Stimulated activated CD4-positive, alpha-beta T cell treated with anti-CD3 and anti-CD28 coated beads, TNF-alpha, amount 100 ng/mL, for 4 hours (primary cell): ENCODE measurements at regions not wholly inside any gene's neighbourhood (a gene's known extent, or its start where the extent isn't known, plus 50 kb on each side); places are given as distances from the start of the nearest gene placed in this dataset.

Experiments used
- DNase-seq, 3 experiments: peaks; one replicate each; pipeline ENCODE4 v3.0.0-alpha.2; 2020; ENCODE audit warnings: low read depth in 3 of 3

DNA sequence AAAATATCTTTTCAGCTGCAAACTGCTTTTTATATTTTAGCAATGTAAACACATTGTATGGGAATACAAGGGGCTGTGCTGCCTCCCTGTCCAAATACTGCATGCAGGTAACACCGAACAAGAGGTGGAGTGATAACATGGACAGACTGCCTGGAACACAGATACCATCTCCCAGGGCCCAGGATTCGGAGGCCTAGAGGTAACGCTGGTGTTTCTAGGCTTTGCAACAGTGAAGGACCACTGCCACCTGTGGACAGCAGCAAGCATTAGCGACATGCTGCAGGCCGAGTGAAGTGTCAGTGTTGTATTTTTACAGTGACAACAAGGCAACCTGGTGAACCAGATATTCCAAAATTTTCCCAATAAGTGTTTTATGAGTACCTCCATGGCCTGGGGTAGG lies 379.1 kb downstream of the DMRT2 start:
- DNase-seq: no peak

DNA sequence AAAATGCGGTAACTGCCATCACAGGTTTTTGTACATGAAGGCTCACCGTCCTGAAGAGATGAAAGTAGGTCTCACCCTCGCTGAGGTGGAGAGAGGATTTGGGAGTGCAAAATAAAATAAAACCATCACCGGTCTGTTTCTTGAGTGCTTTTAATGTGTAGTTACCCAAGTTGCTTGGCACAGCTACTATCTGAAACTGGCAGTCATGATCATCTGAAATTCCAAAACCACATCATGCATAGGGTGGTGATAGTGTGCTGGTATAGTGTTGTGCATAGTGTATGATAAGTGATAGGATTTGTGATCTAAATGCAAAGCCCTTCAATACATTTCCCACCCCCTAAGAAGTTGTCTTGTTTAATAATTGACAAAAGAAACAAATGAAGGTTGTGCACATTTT lies 381.3 kb downstream of the DMRT2 start:
- no peak for DNase-seq

DNA sequence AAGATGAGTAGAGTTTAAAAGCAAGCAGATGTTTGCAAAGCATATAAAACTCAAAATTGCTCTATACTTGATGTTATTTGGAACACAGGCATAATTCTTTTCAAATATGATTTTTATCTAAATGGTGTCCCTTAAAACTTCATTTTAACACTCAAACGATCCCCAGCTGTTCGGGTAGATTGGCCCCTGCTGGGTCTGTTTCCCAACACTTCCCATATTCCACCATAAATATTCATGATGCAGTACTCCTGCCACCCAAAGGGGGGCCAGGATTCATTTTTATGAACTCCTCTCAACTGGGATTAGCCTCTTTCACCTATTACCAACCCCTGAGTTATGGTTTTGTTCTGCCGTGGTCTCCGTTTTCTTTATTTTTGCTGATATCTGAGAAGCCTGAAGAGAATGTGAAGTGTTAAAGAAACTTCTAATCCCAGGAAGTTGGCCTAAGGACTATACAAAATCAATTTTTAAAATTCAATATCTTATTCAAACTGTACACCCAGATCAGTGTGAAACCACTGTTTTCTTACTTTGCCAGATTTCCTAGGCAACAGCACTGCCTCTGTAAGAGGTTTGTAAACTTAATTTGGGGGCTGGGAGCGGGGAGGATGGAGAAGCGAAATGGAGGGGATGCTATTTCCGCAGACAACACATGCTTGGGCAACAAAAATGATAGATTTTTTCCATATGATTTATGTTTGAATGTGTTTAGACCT lies 384.1 kb downstream of the DMRT2 start:
- no peak for DNase-seq

DNA sequence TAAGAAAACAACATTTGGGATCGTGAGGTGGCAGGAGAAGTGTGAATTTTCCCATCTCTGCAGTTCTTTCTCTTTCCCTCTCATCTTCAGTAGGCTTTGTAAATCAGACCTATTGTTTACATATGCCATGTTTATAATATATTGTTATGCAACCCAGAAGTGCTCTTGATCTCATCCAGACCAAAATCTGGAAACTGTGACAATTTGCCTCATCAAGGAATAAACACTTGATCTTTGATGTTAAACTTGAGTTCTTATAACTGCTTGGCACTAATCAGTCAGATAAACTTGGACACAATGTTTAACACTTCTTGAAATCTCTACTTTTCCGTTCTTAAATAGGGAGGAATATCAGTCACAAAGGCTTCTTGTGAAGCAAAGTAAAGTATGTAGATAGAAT lies 384.7 kb downstream of the DMRT2 start:
- DNase-seq: no peak

DNA sequence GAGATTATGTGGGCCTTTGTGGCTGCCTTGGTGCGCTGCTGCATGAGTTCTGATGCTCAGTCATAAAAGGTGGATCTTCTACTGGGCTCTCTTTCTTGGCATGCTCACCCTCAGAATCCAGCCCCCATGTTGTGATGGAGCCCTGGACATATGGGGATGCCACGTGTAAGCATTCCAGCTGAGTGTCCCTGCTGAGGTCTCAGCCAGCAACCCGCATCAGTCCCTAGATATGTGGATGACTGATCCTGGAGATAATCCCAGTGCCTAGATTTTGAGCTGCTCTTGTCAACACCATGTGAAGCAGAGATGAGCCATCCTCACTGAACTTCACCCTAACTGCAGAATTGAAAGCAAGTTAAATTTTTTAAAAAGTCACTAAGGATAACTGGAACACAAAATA lies 390.1 kb downstream of the DMRT2 start:
- no peak for DNase-seq

DNA sequence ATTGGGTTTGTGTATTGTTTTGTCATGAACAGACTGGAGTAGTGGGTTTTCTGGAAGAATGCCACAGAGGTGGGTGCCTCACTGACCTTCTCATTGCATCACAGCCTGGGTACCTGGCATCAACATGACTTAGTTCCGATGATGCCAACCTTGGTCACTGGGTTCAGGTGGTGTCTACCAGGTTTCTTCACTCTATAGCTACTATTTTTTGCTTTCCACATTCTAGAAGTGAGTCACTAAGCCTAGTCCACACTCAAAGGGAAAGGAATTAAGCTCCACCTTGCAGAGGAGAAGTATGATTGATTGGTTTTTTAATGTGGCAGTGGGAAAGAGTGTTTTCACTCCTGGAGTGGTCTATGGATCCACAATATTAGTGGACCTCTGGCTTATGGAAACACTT lies 391.9 kb downstream of the DMRT2 start:
- no peak for DNase-seq

DNA sequence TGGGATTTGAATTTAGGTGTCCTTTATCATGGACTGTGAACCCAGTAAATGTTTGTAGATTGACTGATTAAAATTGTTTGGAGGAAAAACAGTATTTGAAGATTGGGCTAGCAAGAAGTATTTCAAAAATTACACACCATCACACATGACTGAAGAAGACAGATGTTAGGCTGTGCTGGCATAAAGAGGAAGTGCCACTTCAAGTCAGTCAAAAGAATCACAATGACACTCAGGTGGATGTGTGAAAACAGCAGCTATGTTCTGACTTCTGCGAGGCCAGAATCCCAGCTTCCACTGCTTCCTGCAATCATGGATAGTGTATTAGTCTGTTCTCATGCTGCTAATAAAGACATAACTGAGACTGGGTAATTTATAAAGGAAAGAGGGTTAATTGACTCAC lies 393.3 kb downstream of the DMRT2 start:
- DNase-seq: no peak

DNA sequence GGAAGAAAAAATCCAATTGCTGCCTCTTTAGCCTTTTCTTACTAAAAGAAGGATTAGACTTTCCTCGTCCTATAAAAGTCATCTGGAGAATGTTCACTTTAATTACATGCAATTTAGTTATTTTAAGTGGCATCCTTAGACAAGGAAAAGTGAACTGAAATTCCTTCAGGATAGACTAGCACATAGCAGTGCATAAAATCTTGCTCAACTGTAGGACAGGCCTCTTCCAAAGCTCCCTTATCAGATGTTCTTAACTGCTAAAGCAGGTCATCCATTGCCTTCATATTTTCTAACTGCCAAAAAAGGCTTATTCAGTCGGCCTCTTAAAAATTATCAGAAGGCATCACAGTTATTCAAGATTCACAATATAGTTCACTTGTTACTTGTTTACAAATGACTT lies 396.5 kb downstream of the DMRT2 start:
- no peak for DNase-seq

DNA sequence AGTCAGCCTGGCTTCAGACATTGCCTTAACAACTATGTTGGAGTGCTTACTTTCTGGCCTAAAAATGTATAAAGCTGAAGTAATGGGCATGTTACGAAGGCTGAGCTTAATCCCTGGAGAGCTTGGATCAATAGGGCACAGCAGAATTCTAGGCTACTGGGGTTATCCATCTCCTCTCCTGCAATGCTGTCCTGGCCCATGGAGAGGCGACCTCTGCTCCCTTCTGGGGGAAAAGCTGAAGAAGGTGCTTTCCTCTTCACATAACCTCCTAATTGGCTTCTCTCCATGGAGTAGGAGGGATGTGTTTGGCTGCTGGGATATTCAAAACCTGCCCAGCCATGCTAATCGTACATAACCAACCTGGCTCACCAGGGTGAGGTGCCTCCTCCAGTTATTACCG lies 403.5 kb downstream of the DMRT2 start:
- DNase-seq: no peak

DNA sequence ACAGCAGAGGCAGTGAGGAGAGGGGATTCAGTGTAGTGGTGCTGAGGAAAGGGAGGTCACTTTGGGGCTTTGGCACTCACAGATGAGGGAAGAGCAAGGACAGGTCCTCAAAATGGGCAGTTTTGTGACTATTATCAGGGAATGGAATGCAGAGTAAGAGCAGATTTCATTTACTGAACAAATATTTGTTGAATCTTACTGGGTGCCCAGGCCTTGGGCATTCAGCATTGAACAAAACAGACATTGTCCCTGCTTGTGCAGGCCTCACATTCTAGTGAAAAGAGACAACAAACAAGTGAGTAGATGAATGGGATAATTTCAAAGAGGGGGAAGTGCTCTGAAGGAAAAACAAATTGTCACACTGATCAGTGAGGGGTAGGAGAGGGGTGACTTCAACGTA lies 404.1 kb downstream of the DMRT2 start:
- no peak for DNase-seq

DNA sequence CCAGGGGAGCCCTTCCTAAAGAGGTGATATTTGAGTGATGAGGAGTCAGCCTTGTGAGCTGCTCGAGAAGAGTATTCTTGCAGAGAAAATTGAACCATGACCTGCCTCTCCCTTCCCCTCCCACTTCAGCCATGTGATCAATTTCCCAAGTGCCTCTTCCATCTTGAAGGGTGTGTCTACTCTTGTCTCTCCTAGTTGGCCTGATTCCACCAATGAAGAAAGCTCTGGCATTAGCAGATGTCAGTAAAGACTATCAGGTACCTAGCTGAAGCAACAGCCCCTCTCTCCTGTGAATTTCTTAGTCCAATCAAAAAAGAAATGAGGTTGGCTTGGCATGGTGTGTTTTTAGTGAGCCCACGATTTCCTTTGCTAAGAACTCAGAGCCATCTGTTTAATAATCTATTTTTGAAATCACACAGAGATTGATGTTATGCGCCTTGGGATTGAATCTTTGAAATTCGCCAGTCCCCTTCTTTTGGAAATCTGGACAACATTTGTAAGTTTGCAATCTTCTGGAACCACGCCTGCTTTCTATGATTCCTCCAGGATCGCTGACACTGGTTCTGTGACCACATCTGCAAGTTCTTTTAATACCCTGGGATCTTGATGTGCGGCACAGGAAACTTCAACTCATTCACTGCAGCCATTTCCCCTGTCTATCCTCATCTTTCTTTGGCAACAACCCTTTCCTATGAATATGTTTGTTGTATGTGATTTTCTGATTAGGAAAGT lies 404.6 kb downstream of the DMRT2 start:
- DNase-seq: no peak

DNA sequence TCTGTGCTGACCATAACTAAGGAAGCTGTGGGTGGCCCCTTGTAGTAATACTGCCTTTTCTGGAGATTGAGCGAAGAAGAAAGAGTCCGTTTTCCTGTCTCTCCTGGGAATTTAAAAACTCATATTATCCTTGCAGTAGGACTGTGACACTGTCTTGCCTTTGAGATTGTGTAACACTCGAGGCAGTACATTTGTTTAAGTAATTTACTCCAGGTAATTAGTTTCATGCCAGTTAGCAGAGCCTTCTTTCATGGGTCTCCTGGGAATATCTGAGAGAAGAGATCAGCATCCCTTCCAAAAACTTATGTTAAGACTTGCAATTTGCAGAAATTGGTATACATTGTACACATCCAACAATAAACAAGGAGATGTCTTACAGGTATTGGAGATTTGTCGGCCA lies 405.6 kb downstream of the DMRT2 start:
- DNase-seq: no peak

DNA sequence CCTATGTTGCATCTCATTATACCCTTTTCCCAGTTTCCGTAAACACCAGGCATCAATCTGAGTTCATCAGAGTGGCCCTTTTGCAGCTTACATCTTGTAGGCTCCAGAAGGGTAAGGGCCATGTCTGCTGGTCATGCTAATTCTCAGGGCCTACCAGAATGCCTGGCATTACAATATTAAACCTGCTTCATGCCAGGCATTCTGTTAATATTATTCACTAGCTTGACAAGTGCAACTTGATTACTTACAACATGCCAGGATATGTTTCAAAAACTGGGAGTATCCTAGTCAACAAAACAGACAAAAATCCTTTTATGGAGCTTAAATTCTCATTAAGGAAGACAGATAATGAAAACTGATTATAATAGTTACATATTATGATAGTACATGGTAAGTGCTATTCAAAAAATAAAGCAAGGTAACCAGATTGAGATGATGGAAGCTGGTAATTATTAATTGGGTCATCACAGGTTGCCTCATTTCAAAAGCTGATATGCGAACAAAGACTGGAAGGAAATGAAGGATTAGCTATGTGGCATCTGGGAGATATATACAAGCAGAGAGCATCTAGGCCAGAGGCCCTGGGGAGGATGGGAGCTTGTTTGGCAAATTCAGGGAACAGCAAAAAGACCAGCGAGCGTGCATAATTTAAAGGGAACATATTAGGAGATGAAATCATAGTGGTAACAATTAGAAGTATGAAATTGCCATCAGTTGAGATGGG lies 406.3 kb downstream of the DMRT2 start:
- no peak for DNase-seq

DNA sequence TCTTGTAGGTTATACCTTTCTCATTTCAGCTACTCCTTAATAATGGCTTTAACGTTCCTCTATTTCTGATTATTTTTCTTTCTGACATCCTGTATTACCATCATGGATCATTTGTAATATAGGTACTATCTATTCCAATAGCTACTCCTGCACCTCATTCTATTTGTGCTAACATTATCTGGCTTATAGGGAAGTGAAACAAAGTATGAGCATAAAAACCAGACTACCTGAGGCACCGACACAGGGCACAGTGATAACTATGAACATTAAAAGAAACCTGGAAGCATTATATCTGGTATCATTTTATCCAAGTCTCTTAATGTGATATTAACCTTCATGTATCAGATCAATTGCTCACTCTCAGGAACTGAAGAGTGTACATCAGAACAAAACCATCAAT lies 407.3 kb downstream of the DMRT2 start:
- DNase-seq: no peak

DNA sequence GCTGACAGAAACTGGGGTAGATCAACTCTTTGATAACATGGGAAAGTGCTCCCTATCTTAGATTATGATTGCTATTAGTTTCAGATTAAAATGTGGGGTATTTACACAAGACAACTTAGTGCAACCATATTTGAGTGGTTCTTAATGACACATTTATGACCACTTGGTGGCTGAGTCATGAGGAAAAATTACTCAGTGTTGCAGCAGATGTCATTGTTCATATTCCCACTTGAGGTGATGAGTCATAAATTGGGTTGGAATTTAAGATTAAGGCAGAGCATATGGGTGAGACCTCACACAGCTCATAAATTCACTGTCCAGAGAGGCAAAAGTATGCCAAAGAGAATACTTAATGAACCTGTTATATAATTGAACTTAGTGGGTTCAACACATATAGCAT lies 408.3 kb downstream of the DMRT2 start:
- DNase-seq: no peak

DNA sequence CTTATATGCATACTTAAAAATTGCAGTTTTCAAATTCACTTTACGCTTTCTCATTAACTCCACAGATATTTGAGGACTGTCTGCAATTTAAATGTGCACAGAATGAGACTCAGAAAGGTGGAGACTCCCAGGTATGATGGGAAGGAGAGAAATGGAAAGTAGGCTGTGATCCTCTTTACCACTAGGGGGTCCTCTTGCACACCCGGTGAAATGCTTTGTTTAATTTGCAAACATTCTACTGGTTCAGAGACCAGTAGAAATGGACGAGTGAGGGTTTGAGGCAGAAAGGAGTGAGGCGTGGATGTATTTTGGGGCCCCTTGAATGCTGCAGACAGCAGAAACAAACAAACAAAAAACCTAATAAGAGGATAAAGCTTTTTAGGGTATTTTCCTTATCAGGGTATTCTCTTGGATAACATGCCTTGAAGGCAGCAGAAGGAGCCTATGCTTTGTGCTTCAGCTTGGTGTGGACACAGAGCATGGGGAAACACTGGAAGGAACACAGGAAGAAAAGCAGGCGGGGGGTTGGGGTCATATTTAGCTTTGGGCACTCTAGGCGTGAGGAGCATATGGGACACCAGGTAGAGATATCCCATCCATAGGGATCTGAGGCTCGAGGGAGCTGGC lies 410.1 kb downstream of the DMRT2 start:
- DNase-seq: no peak

DNA sequence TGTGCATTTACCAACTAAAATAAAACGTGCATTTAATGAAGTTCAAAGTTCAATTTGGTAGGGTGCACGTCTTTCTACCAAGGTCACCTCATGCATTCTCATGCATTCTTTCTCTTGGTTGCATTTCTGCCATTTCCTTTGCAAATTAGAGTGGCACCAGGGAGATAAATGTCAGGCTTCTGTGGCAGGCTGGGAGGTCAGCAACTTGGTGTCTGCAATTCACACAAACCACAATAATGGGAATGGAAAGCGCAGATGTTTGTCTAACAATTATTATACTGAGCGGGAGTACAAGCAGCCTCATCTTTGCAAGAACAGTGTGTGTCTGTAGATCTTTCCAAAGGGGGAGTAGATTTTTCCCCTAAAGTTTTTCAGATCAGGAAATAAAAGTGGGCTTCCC lies 411.7 kb downstream of the DMRT2 start:
- no peak for DNase-seq

DNA sequence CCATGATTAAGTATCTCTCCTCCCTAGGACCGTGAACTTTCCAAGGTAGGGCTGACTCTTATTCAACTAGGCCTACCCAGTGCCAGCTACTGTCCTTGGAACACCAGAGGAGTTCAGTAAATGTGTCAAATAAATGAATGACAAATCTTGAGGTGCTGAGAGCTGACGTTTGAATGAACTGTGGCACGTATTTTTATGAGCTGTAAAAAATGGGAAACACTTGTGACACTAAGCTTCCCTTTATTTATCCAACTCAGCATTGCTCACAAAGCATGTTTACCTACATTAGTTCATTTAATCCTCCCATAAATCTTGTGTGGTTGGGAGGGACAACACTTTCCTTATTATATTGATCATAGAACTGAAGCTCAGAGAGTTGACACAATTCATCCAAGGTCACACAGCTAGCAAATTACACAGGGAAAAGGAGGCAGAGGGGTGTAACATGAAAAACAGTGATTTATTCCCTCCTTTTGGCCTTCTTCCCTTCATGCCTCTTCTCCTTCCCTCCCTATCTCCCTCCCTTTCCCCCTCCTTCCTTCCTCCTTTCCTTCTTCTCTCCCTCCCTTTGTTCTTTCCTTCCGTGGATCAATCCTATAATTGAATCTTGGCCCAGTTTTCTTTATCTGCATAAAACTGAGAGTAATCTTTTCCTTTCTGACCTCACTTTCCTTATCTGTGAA lies 412.6 kb downstream of the DMRT2 start:
- DNase-seq: no peak

DNA sequence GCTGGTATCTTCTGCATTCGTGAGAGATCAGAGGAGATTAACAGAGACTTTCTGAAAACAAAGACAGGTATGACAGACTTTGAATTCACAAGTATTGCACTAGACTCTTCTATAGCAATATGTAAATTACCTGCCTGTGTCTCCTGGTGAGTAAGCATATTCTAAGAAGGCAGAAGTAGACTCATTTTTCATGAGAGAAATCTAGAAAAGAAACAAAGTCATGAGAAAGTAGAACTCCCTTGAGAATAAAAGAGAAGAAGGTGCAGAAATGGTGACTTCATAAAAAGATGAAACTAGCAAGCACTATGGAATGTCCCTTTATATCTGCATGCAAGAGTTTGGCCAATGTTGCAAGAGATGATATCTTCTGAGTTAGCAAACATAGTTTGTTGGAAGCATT lies 419.8 kb downstream of the DMRT2 start:
- no peak for DNase-seq

DNA sequence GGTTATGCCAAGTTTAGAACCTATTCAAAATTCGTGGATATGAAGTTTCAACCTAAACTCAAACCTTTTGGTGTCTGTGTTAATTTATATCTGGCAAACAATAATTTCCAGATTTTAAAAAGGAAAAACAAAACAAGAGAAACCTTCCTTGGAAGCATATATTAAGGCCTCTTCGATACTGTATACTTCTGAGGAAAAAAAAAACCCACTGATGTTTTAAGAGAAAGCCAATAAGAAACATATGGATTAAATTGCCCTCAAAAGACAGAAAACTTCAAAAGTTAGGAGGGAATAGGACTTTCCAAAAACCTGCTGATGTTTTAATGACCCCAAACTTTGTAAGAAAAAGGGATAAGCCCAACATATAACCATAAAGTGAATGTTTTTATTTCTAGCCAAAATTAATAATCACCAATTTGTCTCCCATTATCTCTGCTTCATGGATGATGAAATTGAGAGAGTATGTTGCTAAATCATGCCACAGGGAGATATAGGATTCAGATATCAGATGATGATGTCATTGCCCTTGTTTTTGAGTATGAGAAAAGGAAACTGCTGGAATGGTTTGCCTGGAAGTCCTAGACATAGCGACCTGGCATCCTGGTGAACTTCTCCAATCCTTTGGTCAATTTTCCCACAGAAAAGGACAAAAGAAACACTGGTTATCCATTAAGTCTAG lies 423.9 kb downstream of the DMRT2 start:
- DNase-seq: no peak

DNA sequence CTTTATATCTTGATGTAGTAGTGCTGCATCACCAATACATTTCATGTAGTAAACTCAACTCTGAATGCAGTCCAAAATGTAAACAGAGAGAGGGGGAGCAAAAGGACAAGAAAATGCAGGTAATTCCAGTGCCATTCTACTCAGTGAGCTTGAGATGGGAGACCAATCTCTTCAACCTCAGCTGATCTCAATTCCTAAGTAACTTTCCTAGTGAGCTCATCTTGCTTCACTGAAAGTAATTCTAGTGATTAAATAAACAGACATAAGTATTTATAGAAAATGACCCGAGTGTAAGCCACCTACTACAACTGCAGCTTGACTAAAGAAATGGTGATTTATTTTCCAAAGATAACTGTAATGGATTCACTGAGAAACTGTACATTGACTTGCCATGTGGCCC lies 424.5 kb downstream of the DMRT2 start:
- DNase-seq: no peak
